Activated CD4-positive, CD25-positive, alpha-beta regulatory T cell (primary cell): ENCODE measurements at regions not wholly inside any gene's neighbourhood (a gene's known extent, or its start where the extent isn't known, plus 50 kb on each side); places are given as distances from the start of the nearest gene placed in this dataset.
"Not testable (repeated sequence)": the region's sequence is repeated elsewhere in the genome, so short reads cannot be mapped to it uniquely, and the experiment has no call there.

Source experiments
- DNase-seq, 4 experiments: peaks; one replicate each; lab custom pipeline; 2025; lab: John Stamatoyannopoulos, UW

DNA sequence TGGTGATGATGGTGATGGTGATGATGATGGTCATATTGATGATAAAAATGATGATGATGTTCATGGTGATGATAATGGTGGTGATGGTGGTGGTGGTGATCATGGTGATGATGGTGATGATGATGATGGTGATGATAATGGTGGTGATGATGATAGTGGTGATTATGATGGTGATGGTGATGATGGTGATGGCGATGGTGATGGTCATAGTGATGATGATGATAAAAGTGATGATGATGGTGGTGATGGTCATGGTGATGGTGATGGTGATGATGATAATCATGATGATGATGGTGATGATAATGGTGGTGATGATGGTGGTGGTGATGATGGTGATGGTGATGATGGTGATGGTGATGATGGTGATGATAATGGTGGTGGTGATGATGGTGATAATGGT lies 478.7 kb downstream of the TYW1 start:
- DNase-seq, result no peak

DNA sequence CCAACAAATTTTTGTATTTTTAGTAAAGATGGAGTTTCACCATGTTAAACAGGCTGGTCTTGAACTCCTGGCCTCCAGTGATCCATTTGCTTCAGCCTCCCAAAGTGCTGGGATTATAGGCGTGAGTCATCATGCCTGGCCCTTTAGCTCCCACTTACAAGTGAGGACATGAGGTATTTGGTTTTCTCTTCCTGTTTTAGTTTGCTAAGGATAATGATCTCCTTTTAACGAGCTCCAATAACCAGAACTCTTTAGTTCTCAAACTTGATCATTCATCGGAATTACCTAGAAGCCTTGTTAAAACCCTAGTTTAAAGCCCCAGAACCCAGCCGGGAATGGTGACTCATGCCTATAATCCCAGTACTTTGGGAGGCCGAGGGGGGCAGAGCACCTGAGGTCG lies 481.4 kb downstream of the TYW1 start:
- DNase-seq, result no peak

DNA sequence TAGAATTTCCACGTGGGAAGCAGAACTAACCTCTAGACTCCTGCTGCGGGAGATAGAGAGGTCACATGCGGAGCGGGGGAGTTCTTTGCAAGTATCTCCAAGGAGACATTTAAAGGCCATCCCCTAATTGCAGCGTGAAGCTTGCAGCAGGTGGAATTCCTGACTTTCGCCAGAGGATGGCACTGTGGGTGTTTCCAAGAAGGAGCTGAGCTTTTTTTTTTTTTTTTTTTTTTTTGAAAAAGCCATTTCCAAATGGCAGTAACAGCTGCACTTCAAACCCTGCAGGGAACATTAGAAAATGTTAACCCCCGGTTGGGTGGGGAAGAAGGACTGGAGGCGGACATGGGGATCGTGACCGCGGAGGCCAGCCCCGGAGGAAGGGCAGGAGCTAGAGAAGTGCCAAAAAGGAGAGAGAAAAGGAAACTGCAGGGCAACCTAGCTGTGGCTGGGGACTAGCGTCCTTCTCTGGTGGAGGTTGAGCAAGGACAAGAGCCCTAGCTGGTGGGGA lies 487.7 kb downstream of the TYW1 start:
- no peak for DNase-seq

DNA sequence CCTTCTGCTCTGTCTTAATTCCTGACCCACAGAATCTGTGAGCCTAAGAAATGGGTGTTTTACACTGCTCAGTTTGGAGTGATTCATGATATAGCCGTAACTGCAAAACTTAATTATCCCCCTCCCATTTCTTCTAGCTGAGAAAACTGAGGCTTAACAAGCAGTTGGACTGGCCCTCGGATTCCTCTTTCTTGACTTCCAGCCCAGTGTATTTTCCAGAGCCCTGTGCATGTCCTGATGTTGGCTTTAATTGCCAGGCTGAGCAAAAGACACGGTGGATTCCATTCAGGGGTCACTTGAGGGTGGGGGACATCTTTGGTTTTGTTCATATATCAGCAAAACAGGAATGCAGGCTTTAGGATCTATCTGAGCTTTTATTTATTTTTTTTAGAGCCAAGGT lies 489.8 kb downstream of the TYW1 start:
- DNase-seq, result no peak

DNA sequence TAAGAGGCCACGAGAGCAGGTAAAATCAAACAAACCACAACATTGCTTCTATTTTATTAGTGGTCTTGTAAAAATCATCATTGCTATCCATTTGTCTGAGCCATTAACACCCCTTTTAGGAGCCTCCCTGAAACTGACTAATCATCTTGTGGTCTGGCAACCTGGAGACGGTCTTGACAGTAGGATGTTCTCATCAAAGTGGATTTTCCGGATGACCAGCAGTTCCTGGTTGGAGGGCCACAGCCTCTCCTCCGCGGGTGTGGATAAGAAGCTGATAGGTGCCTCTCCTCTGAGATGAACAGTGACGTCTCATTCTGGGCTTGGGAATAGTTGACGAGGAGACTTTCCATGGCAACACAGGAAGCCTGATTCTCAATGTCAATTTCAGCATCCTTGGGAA lies 490.7 kb downstream of the TYW1 start:
- no peak for DNase-seq

DNA sequence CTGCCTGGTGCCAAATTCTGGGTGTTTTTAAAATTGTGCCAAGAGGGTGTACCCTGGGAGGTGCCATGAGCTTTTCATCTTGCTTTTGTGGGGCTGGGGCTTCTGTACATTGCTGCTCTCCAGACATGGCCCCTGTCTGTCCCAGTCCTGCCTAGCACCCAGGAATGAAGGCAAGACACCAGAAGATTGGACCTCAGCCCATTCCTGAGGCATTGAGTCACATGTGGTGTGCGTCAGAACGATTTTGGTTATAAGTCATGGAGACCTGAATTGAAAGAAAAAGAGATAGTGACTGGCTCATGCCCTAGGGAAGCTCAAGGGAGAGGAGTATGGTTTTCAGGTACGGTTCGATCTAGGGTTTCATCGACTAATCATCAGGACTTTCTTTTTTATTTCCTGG lies 493.2 kb downstream of the TYW1 start:
- DNase-seq, result no peak

DNA sequence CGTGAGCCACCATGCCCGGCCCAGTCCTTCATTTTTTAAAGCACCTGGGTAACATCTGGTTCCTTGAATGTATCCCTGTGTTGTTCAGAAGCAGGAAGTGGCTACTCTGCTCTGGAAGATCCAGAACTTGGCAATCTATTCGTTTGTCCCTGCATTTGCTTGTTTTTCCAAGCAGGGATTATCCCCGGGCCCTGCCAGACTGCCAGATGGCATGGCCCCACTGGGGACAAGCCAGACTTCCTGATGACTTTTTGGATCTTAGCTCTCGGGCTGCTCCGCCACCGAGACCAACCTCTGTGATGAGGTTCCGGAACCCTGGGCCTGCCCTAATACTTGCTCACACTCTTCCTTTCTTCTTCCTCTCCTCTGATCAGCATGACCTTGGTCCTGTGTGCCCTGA lies 496.7 kb downstream of the TYW1 start:
- no peak for DNase-seq

DNA sequence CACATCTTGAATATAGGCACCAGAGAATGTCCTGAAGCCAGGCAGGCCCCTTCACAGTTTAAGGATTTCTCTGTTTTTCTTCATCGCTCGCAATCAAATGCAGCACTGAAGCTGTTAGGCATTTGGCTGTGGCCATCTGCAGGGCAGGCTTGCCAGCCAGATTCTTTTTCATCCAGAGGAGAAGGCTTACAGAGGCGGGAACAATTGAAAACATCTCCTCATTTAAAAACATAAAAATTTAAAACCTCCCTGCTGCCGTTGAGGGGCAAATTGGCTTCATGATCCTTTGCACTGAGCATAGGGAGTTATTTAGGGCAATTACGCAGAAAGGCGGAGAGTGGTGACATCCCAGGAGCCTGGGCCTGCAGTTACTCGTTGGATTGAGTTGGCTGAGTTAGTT lies 500.0 kb downstream of the TYW1 start:
- no peak for DNase-seq

DNA sequence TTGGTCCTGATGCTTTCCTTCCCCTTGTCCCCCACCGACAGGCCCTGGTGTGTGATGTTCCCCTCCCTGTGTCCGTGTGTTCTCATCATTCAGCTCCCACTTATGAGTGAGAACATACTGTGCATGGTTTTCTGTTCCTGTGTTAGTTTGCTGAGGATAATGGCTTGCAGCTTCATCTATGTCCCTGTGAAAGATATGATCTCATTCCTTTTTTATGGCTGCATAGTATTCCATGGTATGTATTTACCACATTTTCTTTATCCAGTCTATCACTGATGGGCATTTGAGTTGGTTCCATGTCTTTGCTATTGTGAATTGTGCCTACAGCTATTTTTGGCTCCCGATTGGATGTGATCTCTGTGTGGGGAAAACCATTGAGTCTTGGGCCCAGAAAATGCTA lies 501.3 kb downstream of the TYW1 start:
- DNase-seq, result not testable (repeated sequence)

DNA sequence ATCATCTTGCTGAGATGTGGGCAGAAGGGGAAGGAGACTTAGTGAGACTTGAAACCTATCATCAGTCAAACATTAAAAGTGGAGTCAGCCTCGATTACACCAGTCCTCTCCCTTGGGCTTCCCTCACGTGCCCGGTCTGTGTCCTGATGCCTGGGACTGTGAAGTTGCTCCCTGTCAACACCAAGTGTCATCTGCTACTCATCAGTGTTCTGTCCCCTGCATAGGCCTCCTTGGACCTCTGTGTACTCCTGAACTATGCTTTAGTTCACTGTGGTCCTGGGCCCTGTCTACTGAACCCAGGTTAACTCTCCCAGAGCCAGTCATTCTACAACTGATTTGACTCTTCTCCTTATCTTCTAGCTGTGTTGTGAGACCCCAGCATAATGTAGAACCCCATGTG lies 506.3 kb downstream of the TYW1 start:
- no peak for DNase-seq

DNA sequence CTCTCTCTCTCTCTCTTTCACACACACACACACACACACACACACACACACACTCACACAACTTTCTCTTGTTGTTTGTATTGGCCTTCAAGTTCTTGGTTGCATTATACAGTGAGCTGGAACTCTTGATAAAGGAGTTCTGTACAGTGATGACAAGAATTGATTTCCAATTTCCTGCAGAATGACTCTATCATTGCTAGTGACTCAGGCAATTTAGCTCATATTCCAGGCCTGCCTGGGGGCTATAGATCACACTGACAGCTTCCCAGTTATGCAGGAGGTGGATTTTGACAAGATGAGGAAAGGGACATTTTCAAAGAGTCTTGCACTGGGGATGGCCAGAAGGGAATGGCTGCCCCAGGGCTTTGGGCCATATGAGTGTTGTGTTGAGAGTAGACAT lies 508.8 kb downstream of the TYW1 start:
- DNase-seq, result no peak

DNA sequence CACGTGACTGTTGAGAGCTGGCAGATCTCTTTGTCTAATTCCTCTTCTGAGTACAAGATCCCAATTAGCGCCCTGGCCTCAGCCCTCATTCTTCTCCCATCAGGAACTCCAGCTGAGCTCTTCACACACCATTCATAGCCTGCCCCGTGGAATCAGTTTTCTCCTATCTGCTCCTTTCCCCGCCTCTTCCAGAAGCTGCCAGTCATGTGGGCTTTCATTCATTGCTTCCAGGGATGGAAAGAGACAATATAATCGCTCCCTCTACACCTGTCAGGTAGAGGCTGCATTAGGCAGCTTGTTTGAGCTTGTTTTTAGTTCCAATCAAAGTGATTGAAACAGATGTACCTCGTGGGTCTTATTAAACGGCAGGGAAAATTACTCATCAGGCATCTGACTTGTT lies 515.8 kb downstream of the TYW1 start:
- DNase-seq, result no peak

DNA sequence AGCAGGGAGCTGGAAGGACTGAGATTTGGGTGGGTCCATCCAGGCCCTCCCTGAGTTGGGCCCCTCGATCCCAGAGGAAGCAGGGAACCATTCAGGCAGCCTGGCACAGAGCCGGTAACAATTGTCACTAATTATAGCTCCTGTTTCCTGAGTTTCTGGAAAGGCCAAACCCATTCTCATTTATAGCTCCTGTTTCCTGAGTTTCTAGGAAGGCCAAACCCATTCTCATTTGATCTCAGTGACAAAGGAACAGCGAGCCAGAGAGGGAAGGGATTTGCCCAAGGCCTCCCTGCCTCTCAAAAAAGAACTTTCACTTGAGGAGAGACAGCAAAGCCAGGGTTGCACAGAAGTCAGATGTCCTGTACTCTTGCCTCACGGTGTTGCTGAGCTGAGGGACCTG lies 521.9 kb downstream of the TYW1 start:
- DNase-seq, result no peak

DNA sequence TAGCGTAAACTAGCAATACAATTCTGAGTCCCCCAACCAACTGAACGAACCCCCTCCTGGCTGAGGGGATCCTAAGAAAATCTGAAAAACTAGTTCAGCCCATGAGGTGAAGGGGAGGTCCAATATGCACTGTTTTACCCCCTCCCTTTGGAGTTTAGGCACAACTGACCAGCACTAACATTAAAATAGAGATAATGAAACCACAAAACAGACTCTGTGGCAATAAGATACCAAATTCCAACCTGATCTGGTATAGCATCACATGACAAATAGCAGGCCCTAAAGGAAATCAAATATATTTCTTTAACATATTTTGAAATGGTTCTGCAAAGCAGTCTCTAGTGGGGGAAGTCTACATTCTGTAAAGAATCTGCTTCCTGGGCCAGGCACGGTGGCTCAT lies 522.5 kb downstream of the TYW1 start:
- no peak for DNase-seq

DNA sequence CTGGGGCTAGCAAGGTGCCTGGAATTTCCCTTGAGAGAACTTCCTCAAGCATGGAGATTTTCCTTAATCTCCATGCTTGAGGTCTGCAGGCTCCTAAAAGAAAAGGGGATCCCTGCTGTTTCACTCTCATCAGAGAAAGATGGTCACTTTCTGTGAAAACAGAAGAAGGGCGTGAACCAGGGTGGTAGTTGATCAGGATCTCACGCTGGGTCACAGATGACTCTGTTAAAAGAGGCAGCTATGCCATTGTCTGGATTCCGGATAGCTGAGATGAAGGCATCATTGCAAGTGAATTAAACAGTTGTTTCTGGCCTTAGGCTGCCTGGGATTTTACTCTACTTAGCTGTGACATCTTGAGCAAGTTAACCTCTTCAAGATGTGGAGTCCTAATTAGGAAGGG lies 525.9 kb downstream of the TYW1 start:
- no peak for DNase-seq

DNA sequence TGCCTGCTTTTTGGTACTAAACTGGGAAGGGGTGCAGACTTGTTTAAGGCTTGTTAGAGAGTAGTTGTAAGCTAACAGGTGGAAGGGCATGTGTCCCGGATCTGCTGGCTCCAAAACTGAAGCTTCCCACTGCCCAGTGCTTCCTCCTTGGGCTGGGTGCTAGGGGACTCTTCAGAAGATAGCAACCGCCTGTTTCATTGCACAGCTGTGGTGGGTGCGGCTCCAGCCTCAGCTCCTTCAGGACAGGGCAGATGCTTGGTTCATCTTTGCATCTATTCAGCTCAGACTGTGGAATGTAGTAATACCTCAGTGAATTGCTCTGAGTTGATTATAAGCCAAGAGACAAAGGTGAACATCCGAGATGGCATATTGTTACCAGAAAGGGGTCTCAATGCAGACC lies 527.1 kb downstream of the TYW1 start:
- no peak for DNase-seq

DNA sequence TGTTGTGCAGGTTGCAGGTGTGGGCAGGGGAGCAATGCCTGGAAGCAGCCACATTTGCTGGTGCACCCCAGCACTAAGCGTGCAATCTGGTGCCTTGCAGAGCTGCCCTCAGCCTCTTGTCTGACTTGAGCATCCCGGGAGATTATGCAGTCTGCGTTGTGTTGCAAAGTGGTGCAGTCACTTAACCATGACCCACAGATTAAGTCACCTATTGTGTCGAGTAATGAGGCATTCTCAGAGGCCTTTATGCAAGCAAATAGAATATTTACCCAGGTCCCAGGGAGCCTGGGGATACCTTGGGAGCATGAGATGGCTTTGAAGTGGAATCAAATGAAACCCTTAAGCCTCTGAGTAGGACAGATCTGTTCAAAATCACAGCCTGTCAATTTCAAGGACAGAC lies 529.0 kb downstream of the TYW1 start:
- no peak for DNase-seq

DNA sequence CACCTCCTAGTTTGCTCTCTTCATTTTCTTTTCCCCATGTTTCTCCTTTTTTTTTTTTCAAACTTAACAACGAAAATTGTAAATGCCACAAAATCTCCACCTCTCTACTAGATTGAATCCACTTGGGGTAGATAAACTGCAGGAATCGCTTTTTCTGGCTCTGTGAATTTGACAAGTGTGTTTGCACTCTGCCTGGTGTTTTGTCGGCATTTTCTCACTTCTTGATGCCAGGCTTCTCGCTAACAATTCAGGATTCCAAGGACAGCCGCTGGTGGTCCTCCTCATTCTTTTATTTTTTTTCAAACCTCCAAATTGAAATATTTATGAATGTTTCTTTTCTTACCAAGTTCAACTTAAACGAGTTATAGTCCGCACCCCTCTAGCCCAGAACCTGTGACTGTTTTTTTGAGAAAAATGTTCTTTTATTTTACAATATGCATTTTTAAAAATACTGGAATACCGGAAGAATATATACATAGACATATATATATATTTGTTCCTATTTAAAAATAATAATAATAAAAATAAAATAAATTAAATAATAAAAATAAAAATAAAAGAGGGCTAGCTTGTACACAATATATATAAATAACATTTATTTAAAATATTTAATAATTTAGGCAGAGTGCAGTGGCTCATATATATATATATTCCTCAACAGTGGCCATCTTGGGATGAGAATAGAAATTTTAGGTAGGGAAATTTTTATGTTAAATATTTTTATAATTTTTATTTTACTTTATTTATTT lies 538.8 kb downstream of the TYW1 start:
- no peak for DNase-seq

DNA sequence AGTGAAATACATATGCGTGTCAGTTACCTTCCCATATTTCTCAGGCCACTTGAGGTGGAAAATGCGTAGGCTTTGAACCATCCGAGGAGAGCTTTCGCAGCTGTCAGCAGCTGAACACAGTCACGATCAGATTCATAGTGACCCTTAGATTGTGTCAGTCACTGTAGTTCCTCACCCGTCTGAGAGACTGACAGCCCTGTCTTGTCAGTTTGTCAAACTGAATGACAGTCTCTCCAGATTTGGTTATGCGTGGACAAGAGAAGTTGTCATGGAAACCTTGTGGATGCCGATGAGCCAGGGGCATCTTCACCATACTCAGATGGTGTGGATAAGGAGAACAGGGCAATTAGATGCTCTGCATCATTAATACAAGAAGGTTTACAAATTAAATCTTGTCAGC lies 546.3 kb downstream of the TYW1 start:
- DNase-seq, result no peak

DNA sequence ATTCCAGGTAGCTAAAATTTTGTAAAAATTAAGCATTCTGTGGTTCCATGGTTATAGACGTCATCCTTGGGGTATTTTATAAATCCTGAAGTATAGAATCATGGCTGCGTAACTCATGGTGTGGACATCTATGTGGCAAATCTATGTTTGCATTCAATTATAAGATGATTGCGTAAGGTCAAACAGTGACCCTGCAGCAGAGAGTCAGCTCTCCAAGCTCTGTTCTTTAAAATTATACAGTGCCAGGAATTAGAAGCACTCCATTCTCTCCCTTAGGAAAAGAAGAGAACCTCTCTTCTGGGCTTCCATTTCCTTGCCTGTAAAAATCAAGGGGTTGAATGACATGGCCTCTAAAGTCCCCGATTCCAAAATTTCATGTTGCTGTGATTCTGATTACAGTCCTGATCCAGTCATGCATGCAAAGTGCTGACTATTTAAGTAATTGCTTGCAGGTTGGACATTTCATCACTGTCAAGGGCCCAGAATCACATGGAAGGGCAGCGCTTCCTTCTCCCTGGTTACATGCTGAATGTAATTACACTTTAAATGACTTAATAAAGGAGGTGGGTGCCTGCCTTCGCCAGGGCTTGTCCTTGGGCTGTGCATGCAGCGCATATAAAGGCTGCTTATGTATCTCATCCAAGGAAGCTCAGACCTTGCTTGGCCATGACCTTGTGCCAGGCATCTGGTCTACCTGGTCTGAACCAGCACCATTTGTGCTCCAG lies 550.7 kb downstream of the TYW1 start:
- DNase-seq, result no peak

DNA sequence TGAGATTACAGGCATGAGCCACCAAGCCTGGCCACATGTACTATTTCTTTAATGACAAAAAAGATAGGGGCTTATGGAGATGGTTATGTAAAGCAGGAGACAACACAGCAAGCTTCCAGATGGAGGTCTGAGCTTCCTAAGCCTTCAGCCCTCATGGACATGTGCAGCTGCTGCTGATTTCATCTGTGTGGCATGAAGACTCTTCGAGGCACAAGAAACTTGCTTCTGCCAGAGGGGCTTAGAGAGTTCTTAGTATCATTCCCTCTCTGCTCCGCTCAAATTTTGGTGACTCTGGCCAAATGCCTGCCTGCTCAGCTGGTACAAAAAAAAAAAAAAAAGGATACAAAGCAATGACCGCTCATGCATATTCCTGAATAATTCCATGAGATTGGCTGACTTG lies 552.5 kb downstream of the TYW1 start:
- DNase-seq, result no peak

DNA sequence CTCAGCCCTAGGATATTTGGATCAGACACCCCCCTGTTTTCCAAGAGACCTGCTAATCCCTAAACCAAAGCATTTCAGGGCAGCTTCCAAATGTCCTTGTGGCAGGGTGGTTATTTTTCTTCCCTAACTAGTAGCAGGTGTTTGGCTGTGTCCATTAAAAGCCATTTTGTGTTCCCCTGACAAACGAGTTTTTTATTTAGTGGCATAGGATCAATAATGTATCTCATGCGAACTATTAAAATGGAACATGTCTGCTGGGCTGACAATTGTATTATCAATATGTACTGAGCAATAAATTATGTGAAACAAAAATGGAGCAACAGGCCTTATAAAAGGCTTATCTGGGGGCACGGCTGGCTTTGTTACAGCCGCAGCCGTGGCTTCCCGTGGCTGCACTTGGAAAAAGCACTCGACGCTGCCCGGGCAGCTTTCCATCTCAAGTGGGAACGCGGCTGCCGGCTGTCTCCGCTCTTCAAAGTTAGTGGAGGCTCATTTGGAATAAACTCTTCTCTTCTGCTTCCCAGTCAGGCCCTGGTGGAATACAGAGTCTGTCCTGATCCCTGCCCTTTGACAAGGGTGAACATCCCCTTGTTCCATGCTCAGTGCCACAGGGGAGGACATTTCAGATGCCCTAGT lies 554.3 kb downstream of the TYW1 start:
- DNase-seq, result no peak

DNA sequence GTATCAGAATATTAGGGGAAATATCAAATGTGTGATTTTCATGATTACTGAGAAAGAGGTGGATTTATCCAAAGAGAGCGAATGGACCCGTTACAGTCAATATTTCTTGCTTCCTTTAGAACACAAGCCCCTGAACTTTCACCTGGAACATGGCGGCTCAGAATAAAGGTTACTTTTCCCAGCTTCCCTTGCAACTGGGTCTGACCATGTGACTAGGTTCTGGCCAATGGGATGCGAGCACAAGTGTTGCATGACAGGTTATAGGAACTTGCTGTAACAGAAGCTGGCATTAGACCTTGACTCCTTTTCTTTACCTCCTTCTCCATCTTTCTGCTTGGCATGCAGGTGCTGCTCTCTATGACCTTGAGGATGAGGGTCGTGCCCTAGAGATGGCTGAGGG lies 556.1 kb downstream of the TYW1 start:
- DNase-seq, result no peak
